GM10847 (cell line): ENCODE measurements at regions not wholly inside any gene's neighbourhood (a gene's known extent, or its start where the extent isn't known, plus 50 kb on each side); places are given as distances from the start of the nearest gene placed in this dataset.

Source experiments
- POLR2A ChIP-seq: IDR thresholded peaks from 2 replicates; pipeline ENCODE4 v1.6.1; 2011; ENCODE audit not compliant: insufficient read length; ENCODE audit errors: extremely low read depth

DNA sequence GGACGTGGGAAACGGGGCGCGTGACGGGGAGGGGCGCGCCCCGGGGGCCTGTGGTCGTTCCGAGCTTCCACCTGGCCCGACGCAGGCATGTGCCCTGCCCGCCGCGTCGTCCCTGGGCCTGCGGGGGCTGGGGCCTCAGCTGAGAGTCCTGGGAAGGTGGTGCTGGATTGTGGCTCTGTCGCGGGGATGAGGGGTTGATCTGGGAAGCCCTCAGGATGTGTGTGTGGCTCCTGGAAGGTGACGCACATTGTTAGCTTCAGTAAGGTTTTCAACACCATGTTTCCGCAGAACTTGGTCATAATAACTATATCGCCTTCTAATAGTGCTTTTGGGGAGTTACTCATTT is 589.1 kb downstream of the MTRR start:
- TF ChIP-seq POLR2A = no peak

DNA sequence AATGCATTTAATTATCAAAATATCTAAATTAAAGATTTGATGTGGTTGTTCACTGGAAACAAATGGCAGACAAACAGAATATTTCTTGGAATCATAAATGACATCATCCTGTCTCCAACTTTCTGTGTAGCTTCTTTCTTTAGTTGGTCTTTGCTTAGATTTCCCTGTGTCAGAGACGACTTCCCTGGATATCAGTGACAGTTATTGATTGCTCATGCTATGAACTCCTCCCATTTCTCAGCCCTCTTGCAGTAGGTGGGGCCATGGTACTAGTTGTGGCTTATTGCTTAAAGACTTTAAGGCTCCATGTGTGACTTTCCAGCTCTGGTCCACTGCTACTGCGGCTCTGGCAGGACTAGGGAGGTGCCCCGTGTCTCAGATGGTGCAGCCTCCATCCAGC is 592.6 kb downstream of the MTRR start:
- TF ChIP-seq POLR2A = no peak

DNA sequence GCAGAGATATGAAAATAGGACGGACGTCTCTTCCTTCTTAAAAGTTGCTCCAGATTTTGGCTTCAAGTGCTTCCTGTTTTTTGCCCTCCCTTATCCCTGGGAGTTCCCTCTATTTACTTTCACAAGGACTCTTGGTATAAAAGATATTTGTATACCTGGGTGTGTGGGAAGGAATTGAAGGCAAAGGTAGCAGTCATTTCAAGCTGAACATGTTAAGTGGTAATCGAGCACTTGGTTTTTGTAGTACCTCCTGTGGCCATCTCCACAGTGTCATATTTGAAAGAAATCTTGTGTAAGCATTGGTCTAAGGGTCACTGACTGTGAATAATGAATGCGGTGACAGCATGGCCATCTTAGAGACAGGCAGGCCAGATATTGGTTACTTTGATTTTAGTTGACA is 593.6 kb downstream of the MTRR start:
- no peak for TF ChIP-seq POLR2A

DNA sequence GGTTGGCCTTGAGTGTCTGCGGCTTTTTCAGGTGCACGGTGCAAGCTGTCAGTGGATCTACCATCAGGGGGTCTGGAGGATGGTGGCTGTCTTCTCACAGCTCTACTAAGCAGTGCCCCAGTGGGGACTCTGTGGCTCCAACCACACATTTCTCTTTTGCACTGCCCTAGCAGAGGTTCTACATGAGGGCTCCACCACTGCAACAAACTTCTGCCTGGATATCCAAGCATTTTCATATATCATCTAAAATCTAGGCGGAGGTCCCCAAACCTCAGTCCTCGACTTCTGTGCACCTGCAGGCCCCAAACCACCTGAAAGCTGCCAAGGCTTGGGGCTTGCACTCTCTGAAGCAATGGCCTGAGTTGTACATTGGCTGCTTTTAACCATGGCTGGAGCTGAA is 601.5 kb downstream of the MTRR start:
- no peak for TF ChIP-seq POLR2A

DNA sequence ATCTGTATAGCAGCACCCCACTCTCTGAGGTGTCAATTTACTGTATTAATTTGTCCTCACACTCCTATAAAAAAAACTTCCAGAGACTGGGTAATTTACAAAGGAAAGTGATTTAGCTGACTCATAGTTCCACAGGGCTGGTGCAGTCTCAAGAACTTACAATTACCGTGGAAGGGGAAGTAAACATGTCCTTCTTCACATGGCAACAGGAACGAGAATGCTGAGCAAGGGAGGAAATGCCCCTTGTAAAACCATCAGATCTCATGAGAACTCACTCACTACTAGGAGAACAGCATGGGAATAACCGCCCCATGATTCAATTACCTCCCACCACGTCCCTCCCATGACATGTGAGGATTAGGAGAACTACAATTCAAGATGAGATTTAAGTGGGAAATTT is 602.6 kb downstream of the MTRR start:
- no peak for TF ChIP-seq POLR2A

DNA sequence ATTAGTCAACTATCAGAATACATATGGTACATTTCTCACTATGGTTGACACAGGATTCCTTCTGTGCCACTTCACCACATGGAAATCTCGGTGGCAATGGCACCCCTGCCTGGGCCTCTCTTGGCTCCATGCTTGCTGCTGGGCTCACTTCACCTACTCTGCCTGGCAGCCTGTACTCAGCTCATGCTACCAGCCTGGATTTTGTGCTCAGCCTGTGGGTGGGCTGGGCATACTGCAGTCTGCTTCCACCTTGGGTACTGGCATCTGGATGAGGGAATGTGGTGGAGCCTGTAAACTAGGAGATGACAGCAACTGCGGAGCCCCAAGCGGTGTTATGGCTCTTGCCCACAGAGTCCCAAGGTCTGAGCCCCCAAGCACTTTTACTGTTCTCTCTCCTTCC is 604.1 kb downstream of the MTRR start:
- no peak for TF ChIP-seq POLR2A

DNA sequence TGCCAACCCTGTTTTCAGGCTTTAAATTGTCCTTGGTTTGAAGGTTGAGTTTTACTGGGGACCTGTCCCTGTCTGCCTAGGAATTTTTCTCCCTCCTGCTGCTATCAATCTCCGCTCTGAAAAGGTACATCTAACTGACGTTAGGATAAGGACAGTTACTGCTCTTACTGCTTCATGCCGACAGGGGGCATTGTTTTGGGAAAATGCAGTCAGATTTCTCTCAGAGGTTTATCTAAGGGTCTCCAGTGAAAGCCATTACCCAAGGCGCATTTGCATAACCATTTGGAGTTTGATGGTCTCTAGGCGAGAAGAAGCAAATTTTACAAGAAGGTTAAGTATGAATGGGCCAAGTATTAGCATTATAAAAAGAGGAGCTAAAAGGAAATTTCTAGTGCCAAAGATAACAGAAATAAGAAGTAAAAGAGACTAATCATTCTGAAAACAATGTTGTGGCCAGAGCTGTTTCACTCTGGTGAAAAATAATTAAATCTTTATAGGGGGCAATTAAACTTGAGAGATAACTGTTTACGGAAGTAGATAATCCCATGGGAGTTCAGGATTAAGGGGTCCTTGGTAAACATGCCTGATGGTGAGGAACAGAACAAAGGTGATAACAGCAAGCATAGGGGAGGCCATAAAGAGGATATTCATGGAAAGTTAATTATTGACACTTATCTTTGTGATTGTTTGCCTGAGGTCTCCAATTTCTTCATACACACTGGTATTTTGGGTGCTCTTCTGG is 605.0 kb downstream of the MTRR start:
- no peak for TF ChIP-seq POLR2A

DNA sequence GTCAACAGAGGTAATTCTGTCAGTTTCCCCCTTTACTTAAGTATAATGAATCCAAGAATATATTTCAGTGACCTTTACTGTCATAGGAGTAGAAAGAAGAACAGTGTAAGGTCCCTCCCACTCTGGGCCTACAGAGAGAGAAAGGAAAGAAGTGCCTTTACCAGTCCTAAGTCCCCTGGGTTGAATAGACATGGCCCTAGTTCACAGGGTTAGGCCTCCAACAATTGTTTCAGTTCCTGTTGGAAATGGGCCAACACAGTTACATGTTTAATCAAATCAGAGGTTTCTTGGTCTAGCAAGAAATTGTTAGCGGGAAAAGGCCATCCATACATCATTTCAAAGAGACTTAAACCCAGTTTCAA is 605.6 kb downstream of the MTRR start:
- no peak for TF ChIP-seq POLR2A

DNA sequence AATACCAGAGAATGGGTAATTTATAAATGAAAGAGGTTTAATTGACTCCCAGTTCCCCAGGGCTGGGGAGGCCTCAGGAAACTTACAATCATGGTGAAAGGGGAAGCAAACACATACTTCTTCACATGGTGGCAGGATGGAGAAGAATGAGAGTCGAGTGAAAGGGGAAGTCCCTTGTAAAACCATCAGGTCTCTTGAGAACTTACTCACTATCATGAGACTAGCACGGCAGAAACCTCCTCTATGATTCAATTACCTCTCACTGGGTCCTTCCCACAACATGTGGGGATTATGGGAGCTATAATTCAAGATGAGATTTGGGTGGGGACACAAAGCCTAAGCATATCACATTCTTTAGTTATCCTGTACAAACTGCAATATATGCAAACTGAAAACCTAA is 609.4 kb downstream of the MTRR start:
- no peak for TF ChIP-seq POLR2A

DNA sequence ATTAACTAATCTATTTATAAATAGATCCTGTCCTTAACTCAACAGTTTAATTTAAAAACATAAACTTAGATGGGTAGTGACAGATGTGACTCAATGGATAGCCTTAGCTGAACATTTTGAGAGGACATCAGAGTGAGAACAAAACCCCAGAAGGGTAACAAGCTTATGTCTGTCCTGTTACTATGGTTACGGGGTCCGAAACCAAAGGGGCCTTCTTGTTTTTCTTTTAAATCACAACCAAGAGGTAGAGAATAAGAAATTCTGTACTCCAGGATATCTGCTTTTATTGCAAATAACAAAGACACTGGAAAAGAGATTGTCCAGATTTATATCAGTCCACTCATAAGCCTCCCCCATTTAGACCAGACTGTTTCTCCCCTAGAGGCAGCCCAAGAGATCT is 612.1 kb downstream of the MTRR start:
- no peak for TF ChIP-seq POLR2A

DNA sequence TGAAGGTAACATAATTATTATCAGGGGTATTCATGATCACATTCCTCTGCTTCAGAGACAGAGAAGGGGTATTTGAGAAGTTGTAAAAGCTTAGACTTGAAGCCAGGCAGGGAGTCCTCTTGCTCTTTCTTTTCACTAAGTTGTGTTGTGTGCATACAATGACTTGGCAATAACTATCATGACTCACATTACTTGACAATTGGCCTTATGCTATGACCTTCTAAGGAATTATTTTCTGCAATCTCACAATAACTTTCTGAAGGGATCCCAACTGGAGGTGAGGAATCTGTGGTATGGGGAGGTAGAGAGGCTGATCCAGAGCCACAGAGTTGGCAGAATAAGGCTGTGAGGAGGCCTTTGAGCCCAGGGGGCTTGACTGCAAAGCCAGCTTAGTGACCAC is 622.3 kb downstream of the MTRR start:
- TF ChIP-seq POLR2A = no peak

DNA sequence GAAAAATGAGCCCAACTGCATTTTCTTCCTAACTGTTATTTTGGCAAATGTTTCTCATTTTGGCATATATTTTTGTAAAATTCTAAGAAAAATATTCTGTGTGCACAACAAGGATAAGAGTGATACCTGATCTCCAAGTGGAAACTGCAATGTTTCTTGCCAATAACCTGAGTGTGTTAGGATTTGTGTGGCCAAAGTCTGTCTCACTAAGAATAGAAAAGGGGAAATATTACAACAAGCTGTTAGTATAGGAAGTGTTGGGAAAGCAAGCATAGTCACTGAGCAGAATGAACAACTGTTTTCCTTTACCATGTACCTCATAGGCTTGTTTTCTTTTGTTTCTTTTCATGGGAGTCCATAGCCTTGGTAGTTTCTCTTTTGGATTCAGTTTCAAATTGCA is 624.2 kb downstream of the MTRR start:
- TF ChIP-seq POLR2A = no peak

DNA sequence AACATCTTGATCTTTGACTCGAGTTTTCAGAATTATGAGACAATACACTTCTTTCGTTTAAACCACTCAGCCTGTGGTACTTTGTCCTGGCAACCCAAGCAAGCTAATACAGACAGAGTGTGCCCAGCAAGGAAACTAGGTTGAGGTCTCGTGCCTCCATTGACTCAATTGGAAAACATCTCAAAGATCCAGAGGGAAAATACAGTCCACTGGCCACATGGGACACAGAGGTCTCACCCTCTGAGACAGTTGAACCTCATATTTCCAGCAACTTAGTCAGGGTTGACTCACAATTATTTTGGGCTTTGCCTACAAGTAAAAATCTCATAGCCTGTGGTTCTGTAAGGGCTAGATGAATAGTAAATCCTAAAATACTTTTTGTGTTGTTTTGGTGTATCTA is 631.5 kb downstream of the MTRR start:
- TF ChIP-seq POLR2A = no peak

DNA sequence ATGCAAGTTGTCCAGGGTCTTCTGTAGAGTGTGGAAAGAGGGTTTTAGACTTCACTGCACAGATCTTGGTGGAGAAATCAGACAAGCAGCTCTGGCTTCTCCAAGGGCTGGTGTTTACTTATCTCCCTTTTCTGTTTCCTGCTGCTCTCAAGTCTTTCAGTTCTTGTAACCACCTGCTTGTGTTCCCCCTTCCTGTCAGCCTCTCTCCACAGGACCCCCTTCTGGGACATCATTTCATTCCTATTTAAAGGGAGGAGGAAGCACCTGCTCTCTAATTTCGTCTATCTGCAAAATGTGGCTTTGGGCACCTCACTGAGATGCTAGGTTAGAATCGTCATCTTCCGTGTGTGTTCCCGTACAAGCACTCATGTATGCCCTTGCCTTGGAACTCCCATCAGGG is 636.2 kb downstream of the MTRR start:
- TF ChIP-seq POLR2A = no peak

DNA sequence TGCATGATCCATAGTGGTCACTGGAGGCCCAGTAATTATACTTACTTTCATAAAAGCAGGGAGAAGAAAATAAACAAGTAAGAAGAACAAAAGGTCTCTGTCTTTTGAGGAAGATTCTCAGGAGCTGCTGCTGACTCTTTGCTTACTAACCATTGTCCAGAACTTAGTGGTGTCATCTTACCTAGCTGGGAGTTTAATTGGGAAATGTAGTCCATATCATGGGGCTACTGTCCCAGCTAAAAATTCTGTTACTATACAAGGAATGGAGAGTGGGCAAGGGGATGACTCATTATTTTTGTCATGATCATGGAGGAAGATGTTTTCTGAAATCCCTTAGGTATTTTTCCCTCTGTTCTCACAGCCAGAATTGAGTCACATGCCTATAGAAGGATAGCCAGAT is 639.3 kb downstream of the MTRR start:
- no peak for TF ChIP-seq POLR2A

DNA sequence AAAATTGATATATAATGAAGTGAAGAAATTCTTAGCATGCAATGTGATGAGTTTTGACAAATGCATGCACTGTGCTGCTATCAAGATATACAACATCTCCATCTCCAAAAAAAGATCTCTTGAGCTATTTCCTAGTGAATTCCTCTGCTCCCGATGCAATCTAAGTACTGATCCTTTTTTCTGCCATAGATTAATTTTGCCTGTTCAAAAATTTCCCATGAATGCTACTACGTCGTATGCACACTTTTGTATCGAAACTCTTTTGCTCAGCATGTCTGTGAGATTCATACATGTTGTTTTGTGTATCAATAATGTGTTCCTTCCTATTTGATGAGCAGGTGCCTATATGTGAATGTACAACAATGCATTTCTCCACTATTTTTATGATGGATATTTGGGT is 647.4 kb downstream of the MTRR start:
- TF ChIP-seq POLR2A = no peak

DNA sequence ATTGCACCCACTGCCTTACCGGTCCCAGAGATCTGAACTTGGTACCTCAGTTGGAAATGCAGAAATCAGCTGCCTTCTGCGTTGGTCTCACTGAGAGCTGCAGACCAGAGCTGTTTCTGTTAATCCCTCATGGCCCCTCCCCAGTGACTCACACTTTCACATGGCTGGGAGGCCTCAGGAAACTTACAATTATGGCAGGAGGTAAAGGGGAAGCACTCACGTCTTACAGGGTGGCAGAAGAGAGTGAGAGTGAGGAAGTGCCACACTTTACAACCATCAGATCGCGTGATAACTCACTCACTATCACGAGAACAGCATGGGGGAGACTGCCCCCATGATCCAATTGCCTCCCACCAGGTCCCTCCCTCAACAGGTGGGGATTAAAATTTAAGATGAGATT is 648.5 kb downstream of the MTRR start:
- TF ChIP-seq POLR2A = no peak

DNA sequence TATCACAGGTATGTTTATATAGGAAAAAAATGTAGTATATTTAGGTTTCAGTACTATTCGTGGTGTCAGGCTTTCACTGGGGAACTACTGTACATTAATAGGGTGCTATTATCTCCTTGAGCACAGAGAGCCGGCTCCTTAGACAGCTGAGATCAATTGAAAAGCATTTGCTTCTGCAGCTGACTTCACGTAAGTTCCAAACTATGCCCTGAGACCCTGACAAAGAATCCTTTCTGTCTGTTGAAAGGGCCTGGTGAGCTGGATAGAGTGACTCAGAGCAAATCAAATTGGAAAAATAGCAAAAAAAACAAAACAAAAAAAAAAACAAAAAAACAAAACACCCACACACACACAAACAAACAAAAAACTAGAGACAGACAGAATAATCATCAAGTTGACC is 652.0 kb downstream of the MTRR start:
- no peak for TF ChIP-seq POLR2A

DNA sequence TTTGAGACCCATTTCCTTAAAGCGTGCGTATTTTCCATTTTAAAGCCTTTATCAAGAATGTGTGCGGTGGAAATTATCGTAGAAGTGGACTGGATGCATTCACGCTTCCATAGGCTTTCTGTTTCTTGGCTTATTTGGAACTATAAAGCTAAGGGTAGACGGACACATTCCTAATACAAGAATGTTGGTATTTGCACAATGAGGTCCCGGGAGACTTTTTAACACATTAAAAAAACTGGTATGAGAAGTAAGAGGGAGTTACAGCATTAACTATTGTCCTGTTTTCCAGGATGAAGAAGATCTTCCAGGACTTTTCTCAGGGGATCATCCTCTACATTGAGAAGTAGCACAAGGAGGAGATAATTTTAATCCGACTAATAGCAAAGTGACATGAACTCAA is 653.0 kb downstream of the MTRR start:
- no peak for TF ChIP-seq POLR2A

DNA sequence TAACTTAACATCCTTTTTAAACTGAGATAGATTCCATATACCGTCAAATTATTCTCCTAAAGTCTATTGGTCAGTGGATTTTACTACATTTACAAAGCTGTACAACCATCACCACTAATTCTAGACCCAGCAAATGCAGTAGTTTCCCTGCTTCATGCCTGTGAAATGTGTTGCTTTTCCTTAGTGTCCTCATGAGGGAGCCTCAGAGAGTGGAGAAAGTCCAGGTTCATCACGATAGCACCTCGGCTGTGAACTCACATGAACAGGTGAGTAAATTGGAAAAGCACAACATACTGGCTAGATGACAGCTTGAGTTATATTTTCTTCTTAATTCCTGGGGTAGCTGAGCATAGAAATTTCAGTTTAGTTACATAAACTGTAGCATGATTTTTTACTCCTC is 653.7 kb downstream of the MTRR start:
- TF ChIP-seq POLR2A = no peak
